WTC11 (cell line): ENCODE measurements at regions not wholly inside any gene's neighbourhood (a gene's known extent, or its start where the extent isn't known, plus 50 kb on each side); places are given as distances from the start of the nearest gene placed in this dataset.

Experiments used
- ATAC-seq: fragments of 200-7000 bp; cut with Tn5 transposase; 2 replicates; pipeline ENCODE4 v1.10.0; 2021; ENCODE audit warnings: mild to moderate bottlenecking, moderate library complexity
- CTCF ChIA-PET: fragments of 300-600 bp; sonication (Branson Sonifier 250); formaldehyde crosslinking; loops from one replicate; lab custom pipeline; 2021; ENCODE audit warnings: antibody characterized with exemption; lab: Charles Lee
- POLR2A ChIA-PET: fragments of 350-600 bp; sonication (Branson Sonifier 250); formaldehyde crosslinking; loops from one replicate; lab custom pipeline; 2021; ENCODE audit warnings: antibody characterized with exemption; lab: Charles Lee
- DNase-seq: peaks from one replicate; pipeline ENCODE4 v3.0.0; 2021; ENCODE audit warnings: low spot score
- H3K27ac Mint-ChIP-seq: 2 replicates; pipeline ENCODE4 v1.8.0; 2021; ENCODE audit warnings: mixed read lengths
- H3K27me3 Mint-ChIP-seq: 2 replicates; pipeline ENCODE4 v1.8.0; 2021; ENCODE audit warnings: low read depth, mild to moderate bottlenecking, moderate library complexity, mixed read lengths
- H3K36me3 Mint-ChIP-seq: 2 replicates; pipeline ENCODE4 v1.8.0; 2021; ENCODE audit warnings: mixed read lengths
- H3K4me1 Mint-ChIP-seq: 2 replicates; pipeline ENCODE4 v1.8.0; 2022; ENCODE audit warnings: mixed read lengths
- H3K4me3 Mint-ChIP-seq: 2 replicates; pipeline ENCODE4 v1.8.0; 2021; ENCODE audit warnings: mild to moderate bottlenecking, moderate library complexity, mixed read lengths
- H3K9me3 Mint-ChIP-seq: 2 replicates; pipeline ENCODE4 v1.8.0; 2021; ENCODE audit warnings: mixed read lengths
- CREB1 ChIP-seq: sonication (generic); formaldehyde crosslinking; IDR thresholded peaks from 2 replicates; pipeline ENCODE4 v1.8.0; 2023; ENCODE audit warnings: mild to moderate bottlenecking, missing genetic modification reagents
- NFATC4 ChIP-seq: fragments of 250-450 bp; sonication (Bioruptor Pico); IDR thresholded peaks from 2 replicates; pipeline ENCODE4 v1.9.0; 2021; ENCODE audit warnings: mild to moderate bottlenecking
- NFE2L1 ChIP-seq: sonication (generic); formaldehyde crosslinking; IDR thresholded peaks from 2 replicates; pipeline ENCODE4 v1.8.1; 2023; ENCODE audit warnings: missing genetic modification reagents
- NR2C2 ChIP-seq: sonication (generic); formaldehyde crosslinking; IDR thresholded peaks from 2 replicates; pipeline ENCODE4 v1.8.0; 2022; ENCODE audit warnings: mild to moderate bottlenecking, missing genetic modification reagents
- RORB ChIP-seq: fragments of 250-450 bp; sonication (Bioruptor Pico); IDR thresholded peaks from 2 replicates; pipeline ENCODE4 v1.9.0; 2021; ENCODE audit warnings: mild to moderate bottlenecking
- ZNF232 ChIP-seq: sonication (generic); formaldehyde crosslinking; IDR thresholded peaks from 2 replicates; pipeline ENCODE4 v1.8.0; 2022; ENCODE audit warnings: mild to moderate bottlenecking, missing genetic modification reagents
- ZNF263 ChIP-seq: sonication (generic); formaldehyde crosslinking; IDR thresholded peaks from 2 replicates; pipeline ENCODE4 v1.8.1; 2022; ENCODE audit warnings: low read depth, mild to moderate bottlenecking, moderate library complexity, missing genetic modification reagents
- ZNF317 ChIP-seq: sonication (generic); formaldehyde crosslinking; IDR thresholded peaks from 2 replicates; pipeline ENCODE4 v1.8.1; 2023; ENCODE audit warnings: low read depth, mild to moderate bottlenecking, moderate library complexity, missing genetic modification reagents, borderline replicate concordance
- TF ChIP-seq, protein P1 (sequence below): sonication (generic); formaldehyde crosslinking; IDR thresholded peaks from 2 replicates; pipeline ENCODE4 v1.8.0; 2022; ENCODE audit warnings: mild to moderate bottlenecking, missing genetic modification reagents
- TF ChIP-seq, protein P2 (sequence below): sonication (generic); formaldehyde crosslinking; IDR thresholded peaks from 2 replicates; pipeline ENCODE4 v1.8.0; 2023; ENCODE audit warnings: mild to moderate bottlenecking, missing genetic modification reagents
- TF ChIP-seq, protein P3 (sequence below): sonication (generic); formaldehyde crosslinking; IDR thresholded peaks from 2 replicates; pipeline ENCODE4 v1.8.1; 2022; ENCODE audit warnings: missing genetic modification reagents, borderline replicate concordance
- TF ChIP-seq, protein P4 (sequence below): sonication (generic); formaldehyde crosslinking; IDR thresholded peaks from 2 replicates; pipeline ENCODE4 v1.8.1; 2023; ENCODE audit warnings: mild to moderate bottlenecking, missing genetic modification reagents
- TF ChIP-seq, protein P5 (sequence below): sonication (generic); formaldehyde crosslinking; IDR thresholded peaks from 2 replicates; pipeline ENCODE4 v1.8.1; 2022; ENCODE audit warnings: low read depth, mild to moderate bottlenecking, moderate library complexity, missing genetic modification reagents, borderline replicate concordance
- TF ChIP-seq, protein P6 (sequence below): sonication (generic); formaldehyde crosslinking; IDR thresholded peaks from 2 replicates; pipeline ENCODE4 v1.8.0; 2023; ENCODE audit warnings: missing genetic modification reagents
- TF ChIP-seq, protein P7 (sequence below): fragments of 250-450 bp; sonication (Bioruptor Pico); IDR thresholded peaks from 2 replicates; pipeline ENCODE4 v2.1.2; 2022; ENCODE audit warnings: mild to moderate bottlenecking, moderate library complexity
- TF ChIP-seq, protein P8 (sequence below): fragments of 250-450 bp; sonication (Bioruptor Pico); conservative IDR thresholded peaks from 2 replicates; pipeline ENCODE4 v1.9.0; 2021; ENCODE audit warnings: mild to moderate bottlenecking
- TF ChIP-seq, protein P9 (sequence below): sonication (generic); formaldehyde crosslinking; IDR thresholded peaks from 2 replicates; pipeline ENCODE4 v1.8.1; 2023; ENCODE audit warnings: mild to moderate bottlenecking, missing genetic modification reagents, borderline replicate concordance
- TF ChIP-seq, protein P10 (sequence below): fragments of 250-450 bp; sonication (Bioruptor Pico); IDR thresholded peaks from 2 replicates; pipeline ENCODE4 v1.9.0; 2021; ENCODE audit warnings: mild to moderate bottlenecking

DNA sequence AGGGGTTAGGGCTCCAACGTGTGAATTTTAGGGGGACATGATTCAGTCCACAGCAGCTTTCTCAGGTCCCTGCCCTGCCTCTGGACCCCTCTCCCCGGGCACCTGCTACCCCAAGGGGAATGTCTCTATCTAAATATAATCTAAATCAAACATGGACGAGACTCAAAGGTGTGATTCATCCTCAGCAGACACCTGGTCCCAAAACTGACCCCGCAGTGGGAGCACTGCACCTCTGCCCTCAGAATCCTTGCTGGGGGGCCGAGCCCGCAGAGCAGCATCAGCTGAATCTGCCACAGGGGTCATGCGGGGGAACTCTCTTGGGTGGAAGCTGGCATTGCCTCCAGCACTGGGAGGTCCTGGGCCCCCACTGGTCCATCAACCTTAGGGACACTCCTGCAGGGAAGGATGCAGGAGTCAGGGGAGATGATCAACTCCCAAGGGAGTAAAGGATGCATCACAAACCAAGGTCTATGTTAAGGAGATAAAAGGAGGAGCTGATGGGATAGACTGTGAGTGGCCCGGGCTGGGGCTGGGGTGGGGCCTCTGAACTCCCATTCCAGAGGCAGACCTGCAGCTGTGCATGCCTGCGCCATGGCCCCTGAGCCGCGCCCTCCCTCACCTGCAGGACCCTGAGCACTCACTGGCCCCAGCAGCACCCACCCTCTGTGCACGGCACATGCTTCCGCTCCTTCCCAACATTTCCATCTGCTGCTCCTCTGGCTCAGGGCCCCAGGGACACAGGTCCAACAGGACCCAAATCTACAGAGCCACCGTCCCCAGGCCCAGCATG, 54.0 kb downstream of the ADRA2C start:
- POLR2A ChIA-PET = no interaction called here
- Mint-ChIP-seq H3K27ac (no peak overlapping the region), H3K4me3 (no peak overlapping the region), H3K36me3 (no peaks in the 10 kb centered on the region), H3K9me3 (peaks cover 7% of the 10 kb centered on the region), H3K4me1 (peaks cover 15% of the 10 kb centered on the region), H3K27me3 (peaks cover 7% of the 10 kb centered on the region)
- DNase-seq (no peak), ATAC-seq (no peak)
- CTCF ChIA-PET = interaction anchor here (1.0 to 4.0 kb wide), 6 partner anchors 13 to 340 kb away, joined by 3 to 17 read pairs (median 4); no protein-coding TSS in a partner anchor
- TF ChIP-seq NR2C2 (CRISPR knock-in tag) = no peak
- no peak for TF ChIP-seq ZNF232 (CRISPR knock-in tag)
- TF ChIP-seq, protein P1, sequence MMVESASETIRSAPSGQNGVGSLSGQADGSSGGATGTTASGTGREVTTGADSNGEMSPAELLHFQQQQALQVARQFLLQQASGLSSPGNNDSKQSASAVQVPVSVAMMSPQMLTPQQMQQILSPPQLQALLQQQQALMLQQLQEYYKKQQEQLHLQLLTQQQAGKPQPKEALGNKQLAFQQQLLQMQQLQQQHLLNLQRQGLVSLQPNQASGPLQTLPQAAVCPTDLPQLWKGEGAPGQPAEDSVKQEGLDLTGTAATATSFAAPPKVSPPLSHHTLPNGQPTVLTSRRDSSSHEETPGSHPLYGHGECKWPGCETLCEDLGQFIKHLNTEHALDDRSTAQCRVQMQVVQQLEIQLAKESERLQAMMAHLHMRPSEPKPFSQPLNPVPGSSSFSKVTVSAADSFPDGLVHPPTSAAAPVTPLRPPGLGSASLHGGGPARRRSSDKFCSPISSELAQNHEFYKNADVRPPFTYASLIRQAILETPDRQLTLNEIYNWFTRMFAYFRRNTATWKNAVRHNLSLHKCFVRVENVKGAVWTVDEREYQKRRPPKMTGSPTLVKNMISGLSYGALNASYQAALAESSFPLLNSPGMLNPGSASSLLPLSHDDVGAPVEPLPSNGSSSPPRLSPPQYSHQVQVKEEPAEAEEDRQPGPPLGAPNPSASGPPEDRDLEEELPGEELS (CRISPR knock-in tag) = no peak
- TF ChIP-seq, protein P2, sequence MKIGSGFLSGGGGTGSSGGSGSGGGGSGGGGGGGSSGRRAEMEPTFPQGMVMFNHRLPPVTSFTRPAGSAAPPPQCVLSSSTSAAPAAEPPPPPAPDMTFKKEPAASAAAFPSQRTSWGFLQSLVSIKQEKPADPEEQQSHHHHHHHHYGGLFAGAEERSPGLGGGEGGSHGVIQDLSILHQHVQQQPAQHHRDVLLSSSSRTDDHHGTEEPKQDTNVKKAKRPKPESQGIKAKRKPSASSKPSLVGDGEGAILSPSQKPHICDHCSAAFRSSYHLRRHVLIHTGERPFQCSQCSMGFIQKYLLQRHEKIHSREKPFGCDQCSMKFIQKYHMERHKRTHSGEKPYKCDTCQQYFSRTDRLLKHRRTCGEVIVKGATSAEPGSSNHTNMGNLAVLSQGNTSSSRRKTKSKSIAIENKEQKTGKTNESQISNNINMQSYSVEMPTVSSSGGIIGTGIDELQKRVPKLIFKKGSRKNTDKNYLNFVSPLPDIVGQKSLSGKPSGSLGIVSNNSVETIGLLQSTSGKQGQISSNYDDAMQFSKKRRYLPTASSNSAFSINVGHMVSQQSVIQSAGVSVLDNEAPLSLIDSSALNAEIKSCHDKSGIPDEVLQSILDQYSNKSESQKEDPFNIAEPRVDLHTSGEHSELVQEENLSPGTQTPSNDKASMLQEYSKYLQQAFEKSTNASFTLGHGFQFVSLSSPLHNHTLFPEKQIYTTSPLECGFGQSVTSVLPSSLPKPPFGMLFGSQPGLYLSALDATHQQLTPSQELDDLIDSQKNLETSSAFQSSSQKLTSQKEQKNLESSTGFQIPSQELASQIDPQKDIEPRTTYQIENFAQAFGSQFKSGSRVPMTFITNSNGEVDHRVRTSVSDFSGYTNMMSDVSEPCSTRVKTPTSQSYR (CRISPR knock-in tag) = no peak
- TF ChIP-seq, protein P3, sequence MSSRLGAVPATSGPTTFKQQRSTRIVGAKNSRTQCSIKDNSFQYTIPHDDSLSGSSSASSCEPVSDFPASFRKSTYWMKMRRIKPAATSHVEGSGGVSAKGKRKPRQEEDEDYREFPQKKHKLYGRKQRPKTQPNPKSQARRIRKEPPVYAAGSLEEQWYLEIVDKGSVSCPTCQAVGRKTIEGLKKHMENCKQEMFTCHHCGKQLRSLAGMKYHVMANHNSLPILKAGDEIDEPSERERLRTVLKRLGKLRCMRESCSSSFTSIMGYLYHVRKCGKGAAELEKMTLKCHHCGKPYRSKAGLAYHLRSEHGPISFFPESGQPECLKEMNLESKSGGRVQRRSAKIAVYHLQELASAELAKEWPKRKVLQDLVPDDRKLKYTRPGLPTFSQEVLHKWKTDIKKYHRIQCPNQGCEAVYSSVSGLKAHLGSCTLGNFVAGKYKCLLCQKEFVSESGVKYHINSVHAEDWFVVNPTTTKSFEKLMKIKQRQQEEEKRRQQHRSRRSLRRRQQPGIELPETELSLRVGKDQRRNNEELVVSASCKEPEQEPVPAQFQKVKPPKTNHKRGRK = no peak
- no peak for TF ChIP-seq NFE2L1
- TF ChIP-seq ZNF263 = no peak
- TF ChIP-seq, protein P4, sequence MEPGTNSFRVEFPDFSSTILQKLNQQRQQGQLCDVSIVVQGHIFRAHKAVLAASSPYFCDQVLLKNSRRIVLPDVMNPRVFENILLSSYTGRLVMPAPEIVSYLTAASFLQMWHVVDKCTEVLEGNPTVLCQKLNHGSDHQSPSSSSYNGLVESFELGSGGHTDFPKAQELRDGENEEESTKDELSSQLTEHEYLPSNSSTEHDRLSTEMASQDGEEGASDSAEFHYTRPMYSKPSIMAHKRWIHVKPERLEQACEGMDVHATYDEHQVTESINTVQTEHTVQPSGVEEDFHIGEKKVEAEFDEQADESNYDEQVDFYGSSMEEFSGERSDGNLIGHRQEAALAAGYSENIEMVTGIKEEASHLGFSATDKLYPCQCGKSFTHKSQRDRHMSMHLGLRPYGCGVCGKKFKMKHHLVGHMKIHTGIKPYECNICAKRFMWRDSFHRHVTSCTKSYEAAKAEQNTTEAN (CRISPR knock-in tag) = no peak
- no peak for TF ChIP-seq NFATC4
- TF ChIP-seq, protein P5, sequence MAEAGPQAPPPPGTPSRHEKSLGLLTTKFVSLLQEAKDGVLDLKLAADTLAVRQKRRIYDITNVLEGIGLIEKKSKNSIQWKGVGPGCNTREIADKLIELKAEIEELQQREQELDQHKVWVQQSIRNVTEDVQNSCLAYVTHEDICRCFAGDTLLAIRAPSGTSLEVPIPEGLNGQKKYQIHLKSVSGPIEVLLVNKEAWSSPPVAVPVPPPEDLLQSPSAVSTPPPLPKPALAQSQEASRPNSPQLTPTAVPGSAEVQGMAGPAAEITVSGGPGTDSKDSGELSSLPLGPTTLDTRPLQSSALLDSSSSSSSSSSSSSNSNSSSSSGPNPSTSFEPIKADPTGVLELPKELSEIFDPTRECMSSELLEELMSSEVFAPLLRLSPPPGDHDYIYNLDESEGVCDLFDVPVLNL (CRISPR knock-in tag) = no peak
- TF ChIP-seq, protein P6, sequence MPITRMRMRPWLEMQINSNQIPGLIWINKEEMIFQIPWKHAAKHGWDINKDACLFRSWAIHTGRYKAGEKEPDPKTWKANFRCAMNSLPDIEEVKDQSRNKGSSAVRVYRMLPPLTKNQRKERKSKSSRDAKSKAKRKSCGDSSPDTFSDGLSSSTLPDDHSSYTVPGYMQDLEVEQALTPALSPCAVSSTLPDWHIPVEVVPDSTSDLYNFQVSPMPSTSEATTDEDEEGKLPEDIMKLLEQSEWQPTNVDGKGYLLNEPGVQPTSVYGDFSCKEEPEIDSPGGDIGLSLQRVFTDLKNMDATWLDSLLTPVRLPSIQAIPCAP = no peak
- TF ChIP-seq ZNF317 (CRISPR knock-in tag) = no peak
- TF ChIP-seq, protein P7, sequence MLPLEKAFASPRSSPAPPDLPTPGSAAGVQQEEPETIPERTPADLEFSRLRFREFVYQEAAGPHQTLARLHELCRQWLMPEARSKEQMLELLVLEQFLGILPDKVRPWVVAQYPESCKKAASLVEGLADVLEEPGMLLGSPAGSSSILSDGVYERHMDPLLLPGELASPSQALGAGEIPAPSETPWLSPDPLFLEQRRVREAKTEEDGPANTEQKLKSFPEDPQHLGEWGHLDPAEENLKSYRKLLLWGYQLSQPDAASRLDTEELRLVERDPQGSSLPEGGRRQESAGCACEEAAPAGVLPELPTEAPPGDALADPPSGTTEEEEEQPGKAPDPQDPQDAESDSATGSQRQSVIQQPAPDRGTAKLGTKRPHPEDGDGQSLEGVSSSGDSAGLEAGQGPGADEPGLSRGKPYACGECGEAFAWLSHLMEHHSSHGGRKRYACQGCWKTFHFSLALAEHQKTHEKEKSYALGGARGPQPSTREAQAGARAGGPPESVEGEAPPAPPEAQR (CRISPR knock-in tag) = no peak
- TF ChIP-seq, protein P8, sequence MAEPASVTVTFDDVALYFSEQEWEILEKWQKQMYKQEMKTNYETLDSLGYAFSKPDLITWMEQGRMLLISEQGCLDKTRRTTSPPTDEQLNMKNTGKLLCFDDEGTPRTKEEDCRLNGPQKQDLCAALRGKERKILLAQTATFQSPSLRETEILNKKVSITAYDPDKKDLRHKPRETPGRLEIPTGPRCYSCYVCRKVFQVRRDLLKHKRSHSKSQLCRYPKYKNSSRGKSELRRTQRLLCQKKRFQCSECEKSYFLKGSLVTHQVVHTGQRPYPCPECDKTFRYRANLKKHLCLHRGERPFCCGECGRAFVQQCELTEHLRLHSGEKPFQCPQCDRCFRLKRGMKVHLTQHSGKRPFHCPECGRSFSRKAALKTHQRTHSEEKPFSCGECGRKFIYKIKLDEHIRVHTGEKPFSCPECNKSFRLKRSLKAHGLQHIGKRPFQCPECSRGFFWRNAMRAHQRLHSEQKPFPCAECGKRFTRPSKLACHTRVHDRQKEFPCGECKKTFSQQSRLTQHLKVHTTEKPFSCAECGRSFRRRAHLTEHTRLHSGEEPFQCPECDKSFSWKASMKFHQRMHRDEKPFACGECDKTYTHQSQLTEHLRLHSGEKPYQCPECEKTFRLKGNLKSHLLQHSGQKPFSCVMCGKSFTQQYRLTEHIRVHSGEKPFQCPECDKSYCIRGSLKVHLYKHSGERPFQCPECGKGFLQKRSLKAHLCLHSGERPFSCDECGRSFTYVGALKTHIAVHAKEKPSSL (CRISPR knock-in tag) = no peak
- TF ChIP-seq, protein P9, sequence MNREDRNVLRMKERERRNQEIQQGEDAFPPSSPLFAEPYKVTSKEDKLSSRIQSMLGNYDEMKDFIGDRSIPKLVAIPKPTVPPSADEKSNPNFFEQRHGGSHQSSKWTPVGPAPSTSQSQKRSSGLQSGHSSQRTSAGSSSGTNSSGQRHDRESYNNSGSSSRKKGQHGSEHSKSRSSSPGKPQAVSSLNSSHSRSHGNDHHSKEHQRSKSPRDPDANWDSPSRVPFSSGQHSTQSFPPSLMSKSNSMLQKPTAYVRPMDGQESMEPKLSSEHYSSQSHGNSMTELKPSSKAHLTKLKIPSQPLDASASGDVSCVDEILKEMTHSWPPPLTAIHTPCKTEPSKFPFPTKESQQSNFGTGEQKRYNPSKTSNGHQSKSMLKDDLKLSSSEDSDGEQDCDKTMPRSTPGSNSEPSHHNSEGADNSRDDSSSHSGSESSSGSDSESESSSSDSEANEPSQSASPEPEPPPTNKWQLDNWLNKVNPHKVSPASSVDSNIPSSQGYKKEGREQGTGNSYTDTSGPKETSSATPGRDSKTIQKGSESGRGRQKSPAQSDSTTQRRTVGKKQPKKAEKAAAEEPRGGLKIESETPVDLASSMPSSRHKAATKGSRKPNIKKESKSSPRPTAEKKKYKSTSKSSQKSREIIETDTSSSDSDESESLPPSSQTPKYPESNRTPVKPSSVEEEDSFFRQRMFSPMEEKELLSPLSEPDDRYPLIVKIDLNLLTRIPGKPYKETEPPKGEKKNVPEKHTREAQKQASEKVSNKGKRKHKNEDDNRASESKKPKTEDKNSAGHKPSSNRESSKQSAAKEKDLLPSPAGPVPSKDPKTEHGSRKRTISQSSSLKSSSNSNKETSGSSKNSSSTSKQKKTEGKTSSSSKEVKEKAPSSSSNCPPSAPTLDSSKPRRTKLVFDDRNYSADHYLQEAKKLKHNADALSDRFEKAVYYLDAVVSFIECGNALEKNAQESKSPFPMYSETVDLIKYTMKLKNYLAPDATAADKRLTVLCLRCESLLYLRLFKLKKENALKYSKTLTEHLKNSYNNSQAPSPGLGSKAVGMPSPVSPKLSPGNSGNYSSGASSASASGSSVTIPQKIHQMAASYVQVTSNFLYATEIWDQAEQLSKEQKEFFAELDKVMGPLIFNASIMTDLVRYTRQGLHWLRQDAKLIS = no peak
- TF ChIP-seq, protein P10, sequence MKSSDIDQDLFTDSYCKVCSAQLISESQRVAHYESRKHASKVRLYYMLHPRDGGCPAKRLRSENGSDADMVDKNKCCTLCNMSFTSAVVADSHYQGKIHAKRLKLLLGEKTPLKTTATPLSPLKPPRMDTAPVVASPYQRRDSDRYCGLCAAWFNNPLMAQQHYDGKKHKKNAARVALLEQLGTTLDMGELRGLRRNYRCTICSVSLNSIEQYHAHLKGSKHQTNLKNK = no peak
- TF ChIP-seq CREB1 (CRISPR knock-in tag) = no peak
- no peak for TF ChIP-seq RORB (CRISPR knock-in tag)
